K562 (cell line): ENCODE measurements at regions not wholly inside any gene's neighbourhood (a gene's known extent, or its start where the extent isn't known, plus 50 kb on each side); places are given as distances from the start of the nearest gene placed in this dataset.

ENCODE experiments used
- ATAC-seq: fragments of 200-7000 bp; cut with Tn5 transposase; 3 replicates; pipeline ENCODE4 v1.9.1; 2020; ENCODE audit warnings: moderate library complexity
- BruUV-seq: library from RNA; stranded (reverse); fragments of 400-500 nt; replicated peaks from 2 replicates; lab custom pipeline; 2021; lab: Mats Ljungman, UMichigan
- CTCF ChIA-PET: fragments of 300-600 bp; formaldehyde crosslinking; extraction: SDS; loops from one replicate; lab custom pipeline; 2021; ENCODE audit warnings: low intra/inter-chr PET ratio; lab: Yijun Ruan, JAX
- POLR2A ChIA-PET: fragments of 300-600, 350-650 bp; sonication (Branson Sonifier 250); formaldehyde crosslinking; extraction: SDS; loops from one replicate; lab custom pipeline; 2021; ENCODE audit warnings: antibody characterized with exemption, inconsistent platforms; lab: Yijun Ruan, JAX
- DNase-seq, 4 experiments: peaks; one replicate each; pipeline versions ENCODE4 v3.0.0 to v3.0.0-alpha.2; 2011 to 2018; ENCODE audit warnings: low spot score in 3 of 4, mixed read lengths in 3 of 4; ENCODE audit errors: extremely low read depth in 1 of 4
- FAIRE-seq: peaks from 2 replicates; lab custom pipeline; 2011; peaks lifted over from hg19 to GRCh38; lab: Jason Lieb, UNC
- H2AFZ ChIP-seq: 2 replicates; pipeline ENCODE4 v1.6.0; 2011; ENCODE audit warnings: low read depth, low read length, control low read depth, inconsistent platforms
- H3K27ac ChIP-seq: fragments of 200-600 bp; 3 replicates; pipeline ENCODE4 v1.8.0; 2011; ENCODE audit warnings: low read depth, mild to moderate bottlenecking, control low read depth, inconsistent platforms, low read length, moderate library complexity, mixed read lengths; ENCODE audit errors: extremely low read depth
- H3K27me3 ChIP-seq, 2 experiments: fragments of 300-600 bp in 1 of 2; 2 replicates in 1 of 2; 3 replicates in 1 of 2; pipeline versions ENCODE4 v1.6.0 to v1.8.0; 2011; ENCODE audit warnings: inconsistent platforms in 2 of 2, low read length in 2 of 2, mild to moderate bottlenecking in 1 of 2, mixed read lengths in 1 of 2, moderate library complexity in 1 of 2; ENCODE audit not compliant: control insufficient read depth in 2 of 2, insufficient read depth in 2 of 2
- H3K36me3 ChIP-seq: fragments of 300-600 bp; 3 replicates; pipeline ENCODE4 v1.8.0; 2011; ENCODE audit warnings: mild to moderate bottlenecking, low read length, inconsistent platforms; ENCODE audit not compliant: control insufficient read depth, insufficient read depth
- H3K4me1 ChIP-seq, 2 experiments: fragments of 200-600 bp in 1 of 2; replicated peaks in 1 of 2; 2 replicates in 1 of 2; 3 replicates in 1 of 2; pipeline versions ENCODE4 v1.5.1 to v1.8.0; 2011; ENCODE audit warnings: inconsistent platforms in 2 of 2, low read length in 2 of 2, mild to moderate bottlenecking in 1 of 2, mixed read lengths in 1 of 2, moderate library complexity in 1 of 2; ENCODE audit not compliant: control insufficient read depth in 2 of 2, insufficient read depth in 2 of 2
- H3K4me2 ChIP-seq: 2 replicates; pipeline ENCODE4 v1.6.1; 2011; ENCODE audit warnings: low read length, control low read depth, inconsistent platforms, mixed read lengths; ENCODE audit not compliant: insufficient read depth
- H3K4me3 ChIP-seq: fragments of 200-600 bp; sonication (generic), shearing (Covaris generic); 2 replicates; pipeline ENCODE4 v1.5.1; 2016; ENCODE audit warnings: control low read depth, inconsistent platforms
- H3K79me2 ChIP-seq: fragments of 200-600 bp; 3 replicates; pipeline ENCODE4 v1.8.0; 2011; ENCODE audit warnings: low read length, inconsistent platforms; ENCODE audit not compliant: control insufficient read depth, insufficient read depth
- H3K9ac ChIP-seq, 2 experiments: 2 replicates each; pipeline versions ENCODE4 v1.6.0 to v1.6.1; 2011; ENCODE audit warnings: low read depth in 2 of 2, low read length in 2 of 2, control low read depth in 1 of 2, inconsistent platforms in 1 of 2, mild to moderate bottlenecking in 1 of 2, mixed read lengths in 1 of 2; ENCODE audit not compliant: insufficient read depth in 1 of 2
- H3K9me1 ChIP-seq: one replicate; pipeline ENCODE4 v1.6.0; 2011; ENCODE audit warnings: inconsistent platforms, mild to moderate bottlenecking, low read length, moderate library complexity; ENCODE audit not compliant: control insufficient read depth, insufficient read depth
- H3K9me3 ChIP-seq: replicated peaks from 2 replicates; pipeline ENCODE4 v1.5.1; 2011; ENCODE audit warnings: low read depth, low read length, inconsistent platforms; ENCODE audit not compliant: control insufficient read depth, insufficient read depth
- H4K20me1 ChIP-seq: replicated peaks from 2 replicates; pipeline ENCODE4 v1.6.1; 2011; ENCODE audit warnings: low read length, inconsistent platforms, mixed read lengths; ENCODE audit not compliant: control insufficient read depth, insufficient read depth
- BCOR ChIP-seq: fragments of 450-650 bp; IDR thresholded peaks from 2 replicates; pipeline ENCODE4 v1.6.1; 2016
- CHD4 ChIP-seq: fragments of 200-600 bp; sonication (generic); IDR thresholded peaks from 3 replicates; pipeline ENCODE4 v1.6.1; 2012; ENCODE audit warnings: low read depth, mild to moderate bottlenecking, mixed read lengths, low read length, inconsistent platforms; ENCODE audit not compliant: insufficient read depth, insufficient replicate concordance, poor library complexity, severe bottlenecking
- CREB1 ChIP-seq, 2 experiments: sonication (generic) in 1 of 2; formaldehyde crosslinking in 1 of 2; IDR thresholded peaks; 2 replicates each; pipeline versions ENCODE4 v1.6.1 to v1.8.0; 2012 to 2022; ENCODE audit warnings: inconsistent platforms in 1 of 2, mild to moderate bottlenecking in 1 of 2, missing genetic modification reagents in 1 of 2, moderate library complexity in 1 of 2
- GABPB1 ChIP-seq: sonication (generic); formaldehyde crosslinking; IDR thresholded peaks from 2 replicates; pipeline ENCODE4 v1.8.0; 2022; ENCODE audit warnings: mild to moderate bottlenecking, missing genetic modification reagents
- HDAC8 ChIP-seq: fragments of 450-650 bp; IDR thresholded peaks from 2 replicates; pipeline ENCODE4 v1.6.1; 2016; ENCODE audit warnings: mild to moderate bottlenecking, missing genetic modification characterization, moderate library complexity, missing compliant biosample characterization
- KAT8 ChIP-seq: fragments of 450-650 bp; IDR thresholded peaks from 2 replicates; pipeline ENCODE4 v1.6.1; 2016; ENCODE audit warnings: low read depth, mild to moderate bottlenecking
- KLF13 ChIP-seq: fragments of 450-650 bp; IDR thresholded peaks from 2 replicates; pipeline ENCODE4 v1.6.1; 2016; ENCODE audit warnings: missing genetic modification characterization, low read depth, mild to moderate bottlenecking, missing compliant biosample characterization, moderate library complexity, borderline replicate concordance
- LARP7 ChIP-seq: fragments of 450-650 bp; IDR thresholded peaks from 2 replicates; pipeline ENCODE4 v1.6.1; 2016
- NONO ChIP-seq, 2 experiments: fragments of 200-400 bp in 1 of 2; fragments of 450-650 bp in 1 of 2; formaldehyde crosslinking in 1 of 2; IDR thresholded peaks; 2 replicates each; pipeline ENCODE4 v1.6.1; 2017; ENCODE audit warnings: low read depth in 2 of 2, mild to moderate bottlenecking in 2 of 2, moderate library complexity in 2 of 2, low read length in 1 of 2
- NR3C1 ChIP-seq: sonication (generic); formaldehyde crosslinking; IDR thresholded peaks from 2 replicates; pipeline ENCODE4 v1.8.1; 2022; ENCODE audit warnings: missing genetic modification reagents
- POLR3G ChIP-seq: IDR thresholded peaks from 2 replicates; pipeline ENCODE4 v1.6.1; 2011; ENCODE audit not compliant: insufficient read length, insufficient replicate concordance; ENCODE audit errors: extremely low read depth
- PRPF4 ChIP-seq: fragments of 200-400 bp; formaldehyde crosslinking; IDR thresholded peaks from one replicate; pipeline ENCODE4 v1.6.1; 2017; ENCODE audit warnings: low read length, low read depth, mild to moderate bottlenecking; ENCODE audit not compliant: insufficient read depth, poor library complexity, severe bottlenecking
- RFX7 ChIP-seq: fragments of 250-450 bp; sonication (Bioruptor Pico); IDR thresholded peaks from 2 replicates; pipeline ENCODE4 v1.5.1; 2021; ENCODE audit warnings: mild to moderate bottlenecking
- ZNF184 ChIP-seq: sonication (generic); formaldehyde crosslinking; IDR thresholded peaks from 2 replicates; pipeline ENCODE4 v1.5.0; 2020; ENCODE audit warnings: missing genetic modification reagents
- ZNF511 ChIP-seq: sonication (generic); formaldehyde crosslinking; IDR thresholded peaks from 2 replicates; pipeline ENCODE4 v1.8.0; 2022; ENCODE audit warnings: mild to moderate bottlenecking, missing genetic modification reagents
- ZNF75A ChIP-seq: fragments of 450-650 bp; formaldehyde crosslinking; IDR thresholded peaks from 2 replicates; pipeline ENCODE4 v1.4.0; 2020; ENCODE audit warnings: mild to moderate bottlenecking
- WGBS: fragments of 100-300 bp; shearing (Covaris generic); methylation state at CpG from one replicate; pipeline ENCODE4 v1.1.6; 2016; ENCODE audit warnings: low coverage, mixed read lengths; ENCODE audit not compliant: insufficient coverage; ENCODE audit errors: missing lambda C conversion rate; 5-methylcytosine and 5-hydroxymethylcytosine counted together
- in situ Hi-C: fragments of 300-500 bp; cut with MboI; formaldehyde crosslinking; loops from 4 replicates; pipeline ENCODE4 v1.15.0; 2018; ENCODE audit warnings: inconsistent platforms, mixed read lengths
- intact Hi-C: fragments of 100-400 bp; cut with micrococcal nuclease; formaldehyde crosslinking; loops from 2 replicates; pipeline ENCODE4 v1.14.2; 2022
- TF ChIP-seq, protein P1 (sequence below): fragments of 250-450 bp; sonication (Bioruptor Pico); IDR thresholded peaks from 2 replicates; pipeline ENCODE4 v1.6.1; 2021; ENCODE audit warnings: mild to moderate bottlenecking
- TF ChIP-seq, protein P2 (sequence below): fragments of 200-800 bp; sonication (Bioruptor generic); IDR thresholded peaks from 2 replicates; pipeline ENCODE4 v1.6.1; 2017; ENCODE audit warnings: missing genetic modification characterization, missing compliant biosample characterization

GRCh38 chr2:57793310-57793709 is 253.3 kb upstream of the VRK2 start (continued):
- TF ChIP-seq POLR3G (no peak), CREB1 (IDR thresholded peaks at IDR 0.05) (no peak), CREB1 (CRISPR knock-in tag; IDR thresholded peaks at IDR 0.05) (no peak), ZNF511 (no peak), ZNF184 (no peak), PRPF4 (no peak), NR3C1 (no peak), BCOR (no peak)
- TF ChIP-seq, protein P1, sequence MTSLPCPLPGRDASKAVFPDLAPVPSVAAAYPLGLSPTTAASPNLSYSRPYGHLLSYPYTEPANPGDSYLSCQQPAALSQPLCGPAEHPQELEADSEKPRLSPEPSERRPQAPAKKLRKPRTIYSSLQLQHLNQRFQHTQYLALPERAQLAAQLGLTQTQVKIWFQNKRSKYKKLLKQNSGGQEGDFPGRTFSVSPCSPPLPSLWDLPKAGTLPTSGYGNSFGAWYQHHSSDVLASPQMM (CRISPR knock-in tag), result no peak
- TF ChIP-seq, all 486 proteins: peak for 0

- Histone ChIP-seq H3K27me3 (no peaks in the 10 kb centered on the region), H3K9ac (no peak overlapping the region), H4K20me1 (no peaks in the 10 kb centered on the region), H2AFZ (no peak overlapping the region), H3K4me2 (no peak overlapping the region), H3K79me2 (no peaks in the 10 kb centered on the region), H3K27ac (no peak overlapping the region), H3K36me3 (no peaks in the 10 kb centered on the region), H3K9me1 (no peaks in the 10 kb centered on the region), H3K4me1 (no peaks in the 10 kb centered on the region), H3K4me3 (no peak overlapping the region), H3K9me3 (no peaks in the 10 kb centered on the region; the same call in 1 of the 2 replicates)
- ChIA-PET CTCF (no interaction called here), POLR2A (no interaction called here)
- BruUV-seq, result no TSS peak
- in situ Hi-C loops (no loop called here), intact Hi-C loops (no loop called here)
- 0% methylated on average over 2 of the region's 2 CpGs for WGBS
- ATAC-seq, result no peak
- no peak for FAIRE-seq
- DNase-seq, result no peak
- TF ChIP-seq LARP7 (no peak), ZNF75A (no peak), HDAC8 (tag) (no peak), CHD4 (no peak), GABPB1 (CRISPR knock-in tag) (no peak), RFX7 (CRISPR knock-in tag) (no peak), NONO (IDR thresholded peaks at IDR 0.05; ENCODE audit: low read depth in 2 of 2, low read length in 1 of 2) (no peak), KLF13 (tag) (no peak), KAT8 (no peak)
- TF ChIP-seq, protein P2, sequence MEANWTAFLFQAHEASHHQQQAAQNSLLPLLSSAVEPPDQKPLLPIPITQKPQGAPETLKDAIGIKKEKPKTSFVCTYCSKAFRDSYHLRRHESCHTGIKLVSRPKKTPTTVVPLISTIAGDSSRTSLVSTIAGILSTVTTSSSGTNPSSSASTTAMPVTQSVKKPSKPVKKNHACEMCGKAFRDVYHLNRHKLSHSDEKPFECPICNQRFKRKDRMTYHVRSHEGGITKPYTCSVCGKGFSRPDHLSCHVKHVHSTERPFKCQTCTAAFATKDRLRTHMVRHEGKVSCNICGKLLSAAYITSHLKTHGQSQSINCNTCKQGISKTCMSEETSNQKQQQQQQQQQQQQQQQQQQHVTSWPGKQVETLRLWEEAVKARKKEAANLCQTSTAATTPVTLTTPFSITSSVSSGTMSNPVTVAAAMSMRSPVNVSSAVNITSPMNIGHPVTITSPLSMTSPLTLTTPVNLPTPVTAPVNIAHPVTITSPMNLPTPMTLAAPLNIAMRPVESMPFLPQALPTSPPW (CRISPR knock-in tag), result no peak
Observed at GRCh38 chr2:57796527-57796926, 250.1 kb upstream of the VRK2 start.
